ENCODE measurements at regions not wholly inside any gene's neighbourhood (a gene's known extent, or its start where the extent isn't known, plus 50 kb on each side); places are given as distances from the start of the nearest gene placed in this dataset.

- H3K9me3 ChIP-seq = no peaks in the 10 kb centered on the region
- no peak overlapping the region for H3K27ac ChIP-seq
- 83 to 85% methylated on average over 3 of the region's 3 CpGs for WGBS, 2 donors
- H3K4me3 ChIP-seq = no peak overlapping the region
- TF ChIP-seq EP300 (IDR thresholded peaks at IDR 0.05) = no peak
- H3K27me3 ChIP-seq = no peaks in the 10 kb centered on the region
- no peak for DNase-seq (ENCODE audit: low spot score in 2 of 2)
- no peaks in the 10 kb centered on the region for H3K36me3 ChIP-seq
- H3K4me1 ChIP-seq = no peaks in the 10 kb centered on the region
Measured at GRCh38 chr2:156790343-156791037, 354.3 kb downstream of the GPD2 start.

- WGBS, 2 donors = 85 to 91% methylated on average over 9 of the region's 9 CpGs
- Histone ChIP-seq H3K4me3 (no peak overlapping the region), H3K9me3 (no peaks in the 10 kb centered on the region), H3K27me3 (no peaks in the 10 kb centered on the region), H3K27ac (no peak overlapping the region), H3K4me1 (no peaks in the 10 kb centered on the region), H3K36me3 (no peaks in the 10 kb centered on the region)
- TF ChIP-seq POLR2A (IDR thresholded peaks at IDR 0.05) (no peak), CTCF (IDR thresholded peaks at IDR 0.05) (no peak), EP300 (IDR thresholded peaks at IDR 0.05) (no peak)
- DNase-seq (ENCODE audit: low spot score in 2 of 2) = no peak
Measured at GRCh38 chr2:156792242-156792840, 356.2 kb downstream of the GPD2 start.

GRCh38 chr2:156797832-156798231 lies 361.7 kb downstream of the GPD2 start:
- DNase-seq (ENCODE audit: low spot score in 2 of 2) = no peak
- H3K27me3 ChIP-seq = no peaks in the 10 kb centered on the region
- WGBS, 2 donors = 90 to 92% methylated on average over 2 of the region's 2 CpGs
- H3K4me1 ChIP-seq = peaks cover 0 to 5% (median 0%) of the 10 kb centered on the region in 4 donors
- H3K36me3 ChIP-seq = no peaks in the 10 kb centered on the region
- no peak overlapping the region for H3K4me3 ChIP-seq
- H3K27ac ChIP-seq = no peak overlapping the region
- no peak for TF ChIP-seq EP300 (IDR thresholded peaks at IDR 0.05)
- no peak for TF ChIP-seq POLR2A (IDR thresholded peaks at IDR 0.05)
- TF ChIP-seq CTCF (IDR thresholded peaks at IDR 0.05) = no peak
- H3K9me3 ChIP-seq = no peaks in the 10 kb centered on the region

GRCh38 chr2:156800065-156800653 lies 364.0 kb downstream of the GPD2 start:
- TF ChIP-seq EP300 (IDR thresholded peaks at IDR 0.05) = no peak
- no peak for TF ChIP-seq CTCF (IDR thresholded peaks at IDR 0.05)
- no peak for TF ChIP-seq POLR2A (IDR thresholded peaks at IDR 0.05)
- peaks cover 0 to 5% (median 0%) of the 10 kb centered on the region in 4 donors for H3K4me1 ChIP-seq
- DNase-seq (ENCODE audit: low spot score in 2 of 2) = no peak
- H3K4me3 ChIP-seq = no peak overlapping the region
- H3K36me3 ChIP-seq = no peaks in the 10 kb centered on the region
- no peak overlapping the region for H3K27ac ChIP-seq
- no peaks in the 10 kb centered on the region for H3K27me3 ChIP-seq
- no peaks in the 10 kb centered on the region for H3K9me3 ChIP-seq
- 39 to 43% methylated on average over 3 of the region's 3 CpGs for WGBS, 2 donors

- H3K4me3 ChIP-seq = no peak overlapping the region
- no peaks in the 10 kb centered on the region for H3K9me3 ChIP-seq
- H3K27ac ChIP-seq = no peak overlapping the region
- DNase-seq (ENCODE audit: low spot score in 2 of 2) = no peak
- peaks cover 0 to 5% (median 0%) of the 10 kb centered on the region in 4 donors for H3K4me1 ChIP-seq
- 72 to 75% methylated on average over 8 of the region's 8 CpGs for WGBS, 2 donors
- H3K36me3 ChIP-seq = no peaks in the 10 kb centered on the region
- H3K27me3 ChIP-seq = no peaks in the 10 kb centered on the region
- TF ChIP-seq EP300 (IDR thresholded peaks at IDR 0.05) (no peak), POLR2A (IDR thresholded peaks at IDR 0.05) (no peak), CTCF (IDR thresholded peaks at IDR 0.05) (no peak)
Measured at GRCh38 chr2:156800781-156801361, 364.7 kb downstream of the GPD2 start.

Data from tibial nerve (tissue), 4 donors.